ENCODE measurements at regions not wholly inside any gene's neighbourhood (a gene's known extent, or its start where the extent isn't known, plus 50 kb on each side); places are given as distances from the start of the nearest gene placed in this dataset.

GRCh38 chr13:30125422-30126073 lies 181.8 kb downstream of the KATNAL1 start:
- TF ChIP-seq HOXA7 (CRISPR knock-in tag; IDR thresholded peaks at IDR 0.05; ENCODE audit: borderline replicate concordance) (no peak), ZNF362 (tag by site-specific recombination; IDR thresholded peaks at IDR 0.05) (no peak), ZNF280D (tag by site-specific recombination; IDR thresholded peaks at IDR 0.05) (no peak), KLF9 (tag by site-specific recombination; IDR thresholded peaks at IDR 0.05; ENCODE audit: low read depth) (no peak), ZNF174 (tag by site-specific recombination; IDR thresholded peaks at IDR 0.05) (no peak), ZNF76 (tag by site-specific recombination; IDR thresholded peaks at IDR 0.05; ENCODE audit: borderline replicate concordance, low read depth) (no peak), ZNF292 (tag by site-specific recombination; IDR thresholded peaks at IDR 0.05; ENCODE audit: borderline replicate concordance, low read depth) (no peak), ZNF23 (tag by site-specific recombination; IDR thresholded peaks at IDR 0.05; ENCODE audit: borderline replicate concordance) (no peak), CTCF (tag by site-specific recombination; IDR thresholded peaks at IDR 0.05) (no peak)
